ENCODE measurements at regions not wholly inside any gene's neighbourhood (a gene's known extent, or its start where the extent isn't known, plus 50 kb on each side); places are given as distances from the start of the nearest gene placed in this dataset.

DNA sequence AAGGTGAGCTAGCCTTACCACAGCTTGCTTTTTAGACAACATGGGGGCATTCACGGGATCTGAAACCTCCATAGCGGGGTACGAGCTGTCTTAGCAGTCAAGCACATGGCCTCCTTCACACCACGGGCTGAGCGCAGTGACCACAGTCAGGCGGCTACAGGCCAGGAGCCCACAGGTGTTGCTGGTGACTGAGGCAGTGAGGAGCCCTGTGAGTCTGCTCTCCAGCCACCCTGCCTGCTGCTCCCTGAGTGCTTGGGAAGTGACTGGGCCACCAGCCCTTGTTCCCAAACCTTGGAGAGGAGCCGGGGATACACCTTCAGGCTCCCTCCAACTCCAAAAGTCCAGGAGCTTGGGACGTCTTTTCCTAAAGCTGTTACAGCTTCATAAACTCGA lies 418.1 kb upstream of the MYT1L start:
- no peak for TF ChIP-seq POLR2A (IDR thresholded peaks at IDR 0.05)
- TF ChIP-seq, protein P1, sequence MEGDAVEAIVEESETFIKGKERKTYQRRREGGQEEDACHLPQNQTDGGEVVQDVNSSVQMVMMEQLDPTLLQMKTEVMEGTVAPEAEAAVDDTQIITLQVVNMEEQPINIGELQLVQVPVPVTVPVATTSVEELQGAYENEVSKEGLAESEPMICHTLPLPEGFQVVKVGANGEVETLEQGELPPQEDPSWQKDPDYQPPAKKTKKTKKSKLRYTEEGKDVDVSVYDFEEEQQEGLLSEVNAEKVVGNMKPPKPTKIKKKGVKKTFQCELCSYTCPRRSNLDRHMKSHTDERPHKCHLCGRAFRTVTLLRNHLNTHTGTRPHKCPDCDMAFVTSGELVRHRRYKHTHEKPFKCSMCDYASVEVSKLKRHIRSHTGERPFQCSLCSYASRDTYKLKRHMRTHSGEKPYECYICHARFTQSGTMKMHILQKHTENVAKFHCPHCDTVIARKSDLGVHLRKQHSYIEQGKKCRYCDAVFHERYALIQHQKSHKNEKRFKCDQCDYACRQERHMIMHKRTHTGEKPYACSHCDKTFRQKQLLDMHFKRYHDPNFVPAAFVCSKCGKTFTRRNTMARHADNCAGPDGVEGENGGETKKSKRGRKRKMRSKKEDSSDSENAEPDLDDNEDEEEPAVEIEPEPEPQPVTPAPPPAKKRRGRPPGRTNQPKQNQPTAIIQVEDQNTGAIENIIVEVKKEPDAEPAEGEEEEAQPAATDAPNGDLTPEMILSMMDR (IDR thresholded peaks at IDR 0.05) = no peak

All from body of pancreas (tissue), 4 donors.